Thyroid gland (tissue), 4 donors: ENCODE measurements at regions not wholly inside any gene's neighbourhood (a gene's known extent, or its start where the extent isn't known, plus 50 kb on each side); places are given as distances from the start of the nearest gene placed in this dataset.

Experiments used
- CTCF ChIP-seq, 6 experiments: fragments of 200-600 bp in 3 of 6; fragments of 450-650 bp in 3 of 6; sonication (generic) in 3 of 6; IDR thresholded peaks; one replicate each; pipeline ENCODE4 v1.5.1; 2016 to 2019; ENCODE audit warnings: antibody characterized with exemption in 6 of 6, mild to moderate bottlenecking in 2 of 6, inconsistent platforms in 1 of 6, moderate library complexity in 1 of 6
- POLR2A ChIP-seq, 2 donors: fragments of 450-650 bp; IDR thresholded peaks; one replicate each; pipeline ENCODE4 v1.6.1; 2017; ENCODE audit warnings: antibody characterized with exemption in 2 of 2, mild to moderate bottlenecking in 2 of 2, moderate library complexity in 1 of 2

DNA sequence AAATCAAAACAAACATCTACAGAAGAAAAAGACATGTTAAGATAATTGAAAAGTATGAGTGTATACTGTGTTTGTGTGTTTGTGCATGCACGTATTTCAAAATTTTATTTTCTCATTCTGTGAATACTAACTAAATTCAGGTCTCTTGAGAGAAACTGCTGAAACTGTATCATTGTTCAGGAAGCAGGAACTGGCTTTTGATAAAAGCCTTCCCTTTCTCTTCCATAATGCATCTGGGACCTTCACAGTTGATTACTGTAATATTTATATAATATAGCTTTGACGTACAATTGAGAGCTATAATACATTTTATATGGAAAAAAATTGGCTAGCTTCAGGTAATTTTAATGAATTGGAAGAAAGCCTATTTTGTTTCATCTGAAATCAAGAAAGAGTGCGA, 993.5 kb downstream of the SLC6A15 start:
- no peak for TF ChIP-seq CTCF (IDR thresholded peaks at IDR 0.05)
- TF ChIP-seq POLR2A (IDR thresholded peaks at IDR 0.05): no peak
